CD4-positive, alpha-beta T cell treated with Interleukin-4 for 4 hours (primary cell): ENCODE measurements at regions not wholly inside any gene's neighbourhood (a gene's known extent, or its start where the extent isn't known, plus 50 kb on each side); places are given as distances from the start of the nearest gene placed in this dataset.

Experiments
- DNase-seq: peaks from one replicate; pipeline ENCODE4 v3.0.0-alpha.2; 2020

DNA sequence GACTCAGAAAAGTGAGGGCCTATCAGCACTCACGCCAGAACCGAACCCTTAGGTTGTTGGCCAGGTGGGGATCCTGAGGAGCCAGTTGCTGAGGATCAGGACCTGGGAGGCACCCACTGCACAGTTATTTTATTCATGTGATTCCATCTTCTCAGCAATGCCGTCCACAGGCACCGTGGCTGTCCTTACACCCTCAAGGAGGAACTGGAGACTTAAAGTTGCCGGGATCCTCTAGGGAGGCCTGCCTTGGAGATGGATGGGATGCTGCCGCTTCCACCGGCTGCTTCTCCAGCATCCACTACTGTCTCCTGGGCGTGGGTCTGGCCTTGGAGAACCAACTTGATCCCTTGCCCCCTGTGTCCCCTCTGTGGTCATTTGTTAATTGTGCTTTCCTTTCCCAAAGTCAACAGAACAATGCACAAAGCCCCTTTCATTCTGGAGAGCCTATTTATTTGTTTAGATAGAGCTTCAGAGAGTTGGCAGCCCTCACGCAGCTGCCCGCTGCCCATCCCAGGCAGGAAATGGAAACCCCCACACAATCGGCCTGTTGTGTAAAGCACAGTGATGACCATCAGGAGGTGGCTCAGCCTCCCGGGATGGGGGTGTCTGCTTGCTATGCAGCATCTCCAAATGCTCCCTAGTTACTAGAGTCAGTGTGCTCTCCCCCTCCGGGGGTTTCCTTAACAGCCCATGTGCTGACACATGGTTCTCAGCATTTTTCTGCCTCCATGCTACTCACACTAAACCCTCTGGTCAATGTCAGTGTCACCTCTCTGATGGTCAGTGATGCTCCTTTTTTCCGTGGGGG, 52.9 kb upstream of the IGFBP3 start:
- DNase-seq, result no peak

DNA sequence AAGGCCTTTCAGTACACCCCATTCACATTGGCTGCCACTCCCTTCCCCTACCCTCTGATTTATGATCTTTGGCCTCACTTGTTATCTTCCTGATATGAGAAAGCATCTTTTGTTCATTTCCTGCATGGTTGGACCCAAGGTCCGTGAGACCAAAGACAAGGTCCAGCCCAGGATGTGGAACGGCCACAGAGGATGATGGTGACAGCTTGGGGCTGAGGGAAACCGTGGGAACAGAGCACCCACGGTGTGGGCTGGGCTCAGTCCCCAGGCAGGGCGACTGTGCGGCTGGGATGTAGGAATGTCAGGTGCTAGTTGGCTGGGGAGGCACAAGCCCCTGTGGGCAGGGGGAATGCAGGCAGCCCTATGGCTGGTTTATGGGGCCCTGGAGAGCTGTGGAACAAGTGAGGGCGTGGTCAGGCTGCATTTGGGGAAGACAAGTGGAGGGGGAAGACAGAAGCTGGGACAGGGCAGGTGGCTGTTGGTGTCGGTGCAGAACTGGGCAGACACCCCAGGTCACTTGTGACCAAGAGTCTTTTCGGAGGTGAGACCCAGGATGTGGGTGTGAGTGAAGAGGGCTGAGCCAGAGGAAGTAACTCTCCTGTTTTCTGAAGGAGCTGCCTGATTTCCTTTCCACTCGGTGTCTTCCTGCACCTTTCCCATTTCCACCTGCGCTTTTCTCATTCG, 51.7 kb upstream of the IGFBP3 start:
- DNase-seq, result no peak

DNA sequence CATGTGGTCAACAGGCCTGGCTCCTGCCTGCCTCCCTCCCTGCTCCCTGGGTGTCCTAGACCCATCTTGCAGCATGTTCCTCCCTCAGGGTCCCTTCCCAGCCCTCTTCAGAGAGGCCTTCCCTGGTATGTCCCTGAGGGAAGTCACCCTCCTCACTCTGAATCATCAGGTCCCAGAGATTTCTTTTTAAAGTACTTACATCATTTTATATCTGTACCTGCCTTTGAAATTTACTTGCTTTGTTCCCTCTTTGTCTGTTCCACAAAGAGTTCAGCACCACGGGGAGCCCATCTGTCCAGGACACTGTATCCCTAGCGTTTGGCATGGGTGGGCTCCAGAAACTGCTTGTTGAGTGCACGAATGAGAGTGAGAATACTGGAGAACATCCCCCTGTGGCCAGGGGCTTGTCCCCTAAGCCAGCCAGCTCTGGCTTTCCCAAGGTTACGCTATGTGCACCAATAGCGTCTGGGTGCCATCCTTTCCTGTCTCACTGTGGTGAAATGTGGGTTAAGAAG, 50.6 kb upstream of the IGFBP3 start:
- no peak for DNase-seq

DNA sequence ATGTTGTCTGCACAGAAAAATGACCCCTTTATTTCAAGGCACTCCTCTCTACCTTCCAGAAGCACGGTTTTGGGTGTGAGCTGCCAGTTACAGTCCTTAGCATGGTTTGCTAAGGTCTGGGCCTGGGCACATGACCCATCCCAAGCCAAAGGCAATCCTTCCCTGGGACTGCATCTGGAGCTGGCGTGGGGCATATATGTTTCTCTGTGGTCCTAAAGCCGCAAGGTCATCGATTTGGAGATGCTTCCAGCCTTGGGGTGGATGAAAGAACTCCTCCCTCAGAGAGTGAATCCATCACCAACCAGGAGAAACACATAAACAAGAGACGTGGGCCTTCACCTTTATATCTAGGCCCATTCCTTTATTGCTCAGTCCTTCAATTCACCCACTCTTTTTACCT, 50.1 kb upstream of the IGFBP3 start:
- no peak for DNase-seq
